ENCODE measurements at regions not wholly inside any gene's neighbourhood (a gene's known extent, or its start where the extent isn't known, plus 50 kb on each side); places are given as distances from the start of the nearest gene placed in this dataset.

DNA sequence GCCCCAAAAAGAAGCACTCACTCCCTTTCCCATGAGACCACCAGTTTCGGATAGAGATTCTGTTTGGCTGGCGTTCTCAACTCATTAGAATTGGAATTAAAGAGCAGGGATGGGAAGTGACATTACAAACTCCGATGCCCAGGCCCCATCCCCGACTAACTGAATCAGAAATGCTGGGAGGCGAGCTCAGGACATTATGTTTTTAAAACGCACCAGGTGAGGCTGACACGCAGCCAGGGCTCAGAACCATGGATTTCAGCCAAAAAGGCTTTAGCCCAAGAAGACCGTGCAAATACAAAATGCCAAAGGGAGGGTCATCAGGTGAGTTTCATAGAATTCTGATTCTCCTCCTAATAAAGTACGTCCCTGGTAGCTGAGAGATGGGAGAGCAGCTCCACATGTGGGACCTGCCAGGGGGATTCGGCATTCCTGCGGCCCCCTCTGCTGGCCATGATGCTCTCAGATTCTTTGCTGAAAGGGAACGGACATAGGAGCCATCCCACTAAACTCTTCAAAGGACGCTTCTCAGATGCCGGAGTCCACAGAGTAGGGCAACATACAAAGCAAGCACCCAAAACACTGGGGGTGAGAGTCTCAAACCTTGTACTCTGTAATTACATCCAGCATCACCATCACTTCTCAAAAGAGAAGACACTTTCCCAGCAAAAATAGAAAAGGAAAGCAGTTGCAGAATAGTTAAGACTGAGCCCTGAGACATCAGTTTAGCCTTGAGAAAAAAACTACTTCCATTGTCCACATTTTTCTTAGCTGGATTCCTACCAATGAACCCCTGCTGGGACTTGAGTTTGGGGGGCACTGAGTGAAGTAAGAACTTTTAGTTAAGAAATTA lies 205.2 kb downstream of the BMP7 start:
- DNase-seq: peak in 1 of 14 donors; percentile 16

GRCh38 chr20:57062241-57062640 lies 204.2 kb downstream of the BMP7 start:
- DNase-seq: no peak

DNA sequence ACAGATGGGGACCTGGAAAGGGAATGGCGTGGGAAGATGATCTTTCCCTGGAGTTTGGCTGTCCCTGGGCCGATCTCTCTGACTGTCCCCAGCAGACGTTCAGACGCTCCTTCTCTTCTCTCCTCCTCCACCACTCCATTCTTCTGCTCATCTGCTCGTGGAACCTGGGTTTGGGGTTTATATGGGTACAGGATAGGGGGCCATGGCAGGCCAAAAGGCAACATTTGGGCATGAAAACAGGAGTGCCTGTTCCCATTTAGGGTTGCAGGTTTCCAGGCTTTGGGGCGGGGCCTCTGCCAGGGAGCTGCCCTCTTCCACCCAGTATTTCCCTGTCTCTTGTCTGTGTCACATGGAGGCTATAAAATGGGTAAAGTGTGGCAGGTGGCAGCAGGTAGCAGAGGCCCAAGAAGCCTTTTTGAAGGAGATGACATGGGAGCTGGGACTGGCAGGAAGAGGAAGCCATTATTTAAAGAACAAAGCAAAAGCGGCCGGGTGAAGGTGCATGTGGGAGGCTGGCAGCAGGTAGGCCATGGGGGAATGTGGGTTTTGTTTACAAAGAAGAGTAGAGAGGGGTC lies 203.7 kb downstream of the BMP7 start:
- DNase-seq: no peak

DNA sequence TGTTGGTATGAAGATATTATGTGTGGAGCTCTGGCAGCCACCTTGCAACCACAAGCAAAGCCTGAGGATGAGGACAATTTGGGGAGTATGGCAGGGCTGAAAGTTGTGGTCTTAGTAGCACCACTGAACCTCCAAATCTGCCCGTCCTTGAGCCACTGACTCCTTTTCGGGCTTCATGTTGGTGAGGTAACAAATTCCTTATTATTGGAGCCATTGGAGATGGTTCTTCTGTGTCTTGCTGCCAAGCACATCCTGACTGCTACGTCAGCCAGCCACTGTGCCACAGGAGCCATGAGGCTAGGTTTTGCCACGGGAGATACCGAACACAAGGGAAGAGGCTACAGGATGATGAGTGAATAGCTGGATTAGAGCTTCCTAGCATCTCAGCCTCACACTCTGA lies 201.6 kb downstream of the BMP7 start:
- DNase-seq: no peak

DNA sequence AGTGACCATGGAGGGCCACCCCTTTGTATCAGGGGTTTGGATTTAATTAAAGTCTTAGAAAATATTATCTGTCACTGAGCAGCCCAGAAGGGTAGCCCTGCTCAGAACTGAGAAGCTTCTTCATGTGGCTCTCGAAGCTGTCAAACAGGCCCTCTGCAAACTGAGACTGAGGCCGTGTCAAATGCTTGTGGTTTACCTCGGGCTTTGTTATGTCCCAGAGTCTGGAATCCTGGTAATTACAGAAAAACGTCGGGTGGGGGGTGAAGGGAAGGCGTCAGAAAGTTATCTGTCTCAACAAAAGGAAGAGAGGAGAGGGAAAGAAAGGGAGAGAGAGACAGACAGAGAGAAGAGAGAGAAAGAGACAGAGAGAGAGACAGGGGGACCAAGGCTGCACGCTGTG lies 200.8 kb downstream of the BMP7 start:
- no peak for DNase-seq

DNA sequence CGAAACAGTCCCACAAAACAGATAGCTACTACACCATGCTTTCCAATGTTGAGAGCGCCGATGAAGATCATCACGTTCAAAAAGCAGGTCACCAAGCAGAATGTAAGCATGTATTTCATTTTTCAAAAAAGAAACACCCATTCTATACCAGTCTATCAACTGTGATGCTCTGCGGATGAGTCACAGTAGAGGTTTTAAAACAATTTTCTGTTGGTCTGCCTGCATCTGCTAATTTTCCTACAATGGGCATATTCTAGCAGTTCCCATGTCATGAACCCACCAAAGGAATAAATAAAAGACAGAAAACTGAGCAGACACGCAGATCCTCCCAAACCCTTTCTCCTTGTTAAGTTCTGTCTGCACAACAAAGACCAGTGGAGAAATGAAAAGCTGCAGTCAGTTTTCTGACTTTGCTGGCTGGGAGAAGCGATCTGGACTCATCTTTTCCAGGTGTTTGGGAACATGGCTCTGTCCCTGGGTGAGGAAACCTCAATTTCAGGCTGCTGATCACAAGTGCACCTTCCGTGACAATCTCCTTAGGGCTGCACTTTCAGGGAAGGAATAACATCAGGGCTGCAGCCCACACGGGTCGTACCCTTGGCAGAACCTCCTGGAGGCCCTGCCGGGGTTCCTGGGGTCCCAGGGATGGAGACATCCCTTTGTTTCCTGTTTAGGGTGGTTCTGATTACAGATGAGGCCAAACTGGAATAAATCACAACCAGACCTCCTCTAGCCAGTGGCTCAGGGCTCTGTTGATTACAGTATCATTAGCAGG lies 200.1 kb downstream of the BMP7 start:
- DNase-seq: no peak

DNA sequence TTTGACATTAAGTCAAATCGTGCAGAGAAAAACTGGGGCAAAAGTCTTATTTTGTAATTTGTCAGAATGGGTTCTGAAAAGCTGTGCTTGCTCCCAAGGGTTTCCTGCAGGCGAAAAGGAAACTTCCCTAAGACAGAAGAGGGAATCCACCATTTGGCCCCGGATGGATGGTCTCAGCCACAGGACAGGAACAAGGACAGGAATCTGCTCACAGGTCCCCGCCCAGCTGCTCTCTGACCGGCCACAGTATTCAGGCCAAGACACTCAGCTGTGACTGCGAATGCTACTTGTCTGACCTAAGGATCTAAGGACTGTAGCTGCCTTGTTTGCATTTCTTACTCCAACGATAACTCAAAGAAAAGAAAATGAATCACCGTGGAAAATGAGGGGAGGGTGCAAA lies 197.0 kb downstream of the BMP7 start:
- DNase-seq: no peak

- DNase-seq: no peak
Measured at GRCh38 chr20:57070296-57070695, 196.1 kb downstream of the BMP7 start.

DNA sequence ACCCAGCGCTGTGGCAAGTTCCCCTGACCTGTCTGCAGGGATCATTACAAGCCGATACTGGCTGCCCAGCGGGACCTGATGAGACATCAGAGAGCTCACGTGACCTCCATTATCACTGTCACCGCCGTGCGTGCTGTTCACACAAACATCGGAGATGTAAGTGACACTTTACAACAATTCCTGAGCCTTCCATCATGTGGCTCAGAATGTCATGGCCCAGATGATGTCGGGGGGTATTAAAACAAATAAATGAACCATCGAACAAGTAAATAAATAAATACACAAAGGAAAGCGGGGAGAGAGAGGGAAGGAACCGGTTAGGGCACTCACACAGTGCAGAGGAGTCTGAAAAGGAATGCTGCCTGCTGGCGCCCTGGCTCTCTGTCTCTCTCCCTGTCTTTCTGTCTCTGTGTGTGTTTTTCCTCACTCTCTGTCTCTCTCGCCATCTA lies 195.1 kb downstream of the BMP7 start:
- DNase-seq: no peak

DNA sequence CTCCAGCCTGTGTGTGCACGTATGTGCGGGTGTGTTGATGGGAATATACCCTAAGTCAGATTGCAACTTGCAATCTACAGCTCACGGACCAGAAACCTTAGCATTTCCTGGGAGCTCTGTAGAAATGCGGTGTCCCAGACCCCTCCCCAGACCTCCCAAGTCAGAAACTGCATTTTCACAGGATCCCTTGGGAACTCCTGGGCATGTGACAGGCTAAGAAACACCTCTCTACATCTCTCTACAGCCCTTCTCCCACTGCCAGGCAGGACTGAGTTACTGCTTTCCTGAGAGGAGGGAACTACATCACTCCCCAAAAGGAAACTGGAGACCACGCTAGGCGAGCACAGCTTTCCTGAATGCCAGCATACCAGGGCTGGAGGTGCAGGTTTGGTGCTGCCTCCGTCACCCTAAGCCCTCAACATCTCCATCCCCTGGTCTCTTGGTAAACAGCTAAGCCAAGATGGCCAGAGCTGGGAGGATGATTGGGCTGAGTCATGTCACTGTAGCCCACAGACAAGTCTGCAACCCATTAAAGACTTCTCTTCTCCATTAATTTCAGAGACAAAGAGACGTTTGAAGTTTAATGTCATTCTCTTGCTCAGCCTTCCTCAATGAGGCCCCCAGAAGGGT lies 194.4 kb downstream of the BMP7 start:
- no peak for DNase-seq

GRCh38 chr20:57073402-57073801 lies 193.0 kb downstream of the BMP7 start:
- DNase-seq: no peak

DNA sequence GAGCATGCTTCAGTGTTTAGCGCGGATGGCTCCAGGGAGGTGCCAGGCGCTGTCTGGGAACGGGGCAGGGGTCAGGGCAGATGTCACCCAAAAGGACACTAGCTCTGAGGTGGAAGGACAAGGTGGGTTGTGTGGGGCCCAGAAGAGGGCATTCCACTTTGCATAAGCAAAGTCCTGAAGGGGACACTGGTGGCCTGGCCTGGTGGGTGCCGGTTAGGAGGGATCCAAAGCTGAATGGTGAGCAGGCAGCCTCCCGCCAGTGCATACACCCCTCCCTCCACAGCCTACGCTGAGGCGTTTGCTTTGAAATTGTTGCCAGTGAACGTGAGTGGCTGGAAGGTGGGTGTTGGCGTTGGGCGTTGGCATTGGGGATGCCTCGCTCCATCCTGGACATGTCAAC lies 192.1 kb downstream of the BMP7 start:
- no peak for DNase-seq

DNA sequence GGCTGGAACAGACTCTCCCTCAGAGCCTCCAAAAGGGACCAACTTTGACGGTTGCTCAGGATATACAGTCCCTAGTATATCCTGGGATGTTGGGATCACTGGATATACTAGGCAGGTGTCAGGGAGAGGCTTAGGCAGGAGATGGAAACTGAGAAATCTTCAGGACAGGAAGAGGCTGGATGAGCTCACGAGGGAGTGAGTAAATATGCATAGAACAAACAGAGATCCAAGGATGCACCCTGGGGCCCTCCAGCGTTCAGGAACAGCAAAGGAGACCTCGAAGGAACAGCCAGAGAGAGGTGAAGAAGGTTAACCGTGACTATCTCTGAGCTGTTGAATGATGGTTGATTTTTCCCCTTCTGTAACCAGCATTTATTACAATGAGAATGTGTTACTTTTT lies 191.3 kb downstream of the BMP7 start:
- DNase-seq: no peak

DNA sequence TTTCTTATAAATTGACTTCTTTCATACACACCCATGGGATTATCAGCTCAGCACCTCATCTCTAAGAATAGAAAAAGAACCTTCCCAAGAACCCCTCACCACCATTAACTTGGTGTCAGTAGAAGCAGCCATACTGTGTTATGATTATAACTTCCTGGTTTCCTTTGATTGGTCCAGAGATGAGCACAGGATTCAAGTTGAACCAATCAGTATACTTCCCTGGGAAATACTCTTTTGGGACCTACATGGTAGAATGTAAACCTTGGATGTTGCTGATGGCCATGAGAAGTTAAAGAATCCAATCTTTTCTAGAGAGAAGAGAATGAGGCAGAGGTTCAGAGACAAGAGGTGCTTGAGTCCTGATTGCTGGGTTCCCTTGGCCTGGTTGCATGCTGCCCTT lies 190.8 kb downstream of the BMP7 start:
- DNase-seq: no peak

- no peak for DNase-seq
Measured at GRCh38 chr20:57076152-57076652, 190.2 kb downstream of the BMP7 start.

GRCh38 chr20:57076951-57077350 lies 189.5 kb downstream of the BMP7 start:
- DNase-seq: no peak

GRCh38 chr20:57078116-57078515 lies 188.3 kb downstream of the BMP7 start:
- no peak for DNase-seq

DNA sequence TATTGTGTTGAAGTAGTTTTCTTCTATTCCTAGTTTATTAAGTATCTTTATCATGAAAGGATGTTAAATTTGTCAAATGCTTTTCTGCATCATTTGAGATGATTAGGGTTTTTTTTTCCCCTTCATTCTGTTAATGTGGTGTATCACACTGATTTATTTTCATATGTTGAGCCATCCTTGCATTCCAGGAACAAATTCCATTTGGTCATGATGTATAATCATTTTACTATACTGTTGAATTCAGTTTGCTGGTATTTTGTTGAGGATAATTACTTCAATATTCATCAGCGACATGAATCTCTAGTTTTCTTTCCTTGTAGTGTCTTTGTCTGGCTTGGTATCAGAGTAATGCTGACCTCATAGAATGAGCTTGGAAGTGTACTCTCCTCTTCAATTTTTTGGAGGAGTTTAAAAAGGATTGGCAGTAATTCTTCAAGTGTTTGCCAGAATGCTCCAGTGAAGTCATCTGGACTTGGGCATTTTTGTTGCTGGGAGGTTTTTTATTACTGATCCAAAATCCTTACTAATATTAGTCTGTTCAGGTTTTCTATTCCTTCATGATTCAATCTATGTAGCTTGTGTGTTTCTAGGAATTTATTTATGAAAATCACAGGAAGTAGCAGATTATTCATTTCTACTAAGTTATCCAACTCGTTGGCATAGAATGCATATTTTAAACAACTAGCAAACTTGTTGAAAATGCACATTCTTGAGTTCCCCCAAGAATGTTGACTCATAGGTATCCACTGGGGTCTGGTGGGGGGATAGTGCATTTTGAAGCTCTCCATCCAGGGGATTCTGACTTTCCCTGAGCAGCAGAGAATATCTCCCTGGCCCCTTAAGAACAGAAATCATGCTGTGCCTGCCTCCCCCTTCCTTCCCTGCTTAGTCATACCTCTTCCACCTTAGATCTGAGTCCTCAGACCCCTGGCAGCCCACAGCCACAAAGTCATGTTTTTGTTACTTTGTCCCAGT lies 187.1 kb downstream of the BMP7 start:
- no peak for DNase-seq

DNA sequence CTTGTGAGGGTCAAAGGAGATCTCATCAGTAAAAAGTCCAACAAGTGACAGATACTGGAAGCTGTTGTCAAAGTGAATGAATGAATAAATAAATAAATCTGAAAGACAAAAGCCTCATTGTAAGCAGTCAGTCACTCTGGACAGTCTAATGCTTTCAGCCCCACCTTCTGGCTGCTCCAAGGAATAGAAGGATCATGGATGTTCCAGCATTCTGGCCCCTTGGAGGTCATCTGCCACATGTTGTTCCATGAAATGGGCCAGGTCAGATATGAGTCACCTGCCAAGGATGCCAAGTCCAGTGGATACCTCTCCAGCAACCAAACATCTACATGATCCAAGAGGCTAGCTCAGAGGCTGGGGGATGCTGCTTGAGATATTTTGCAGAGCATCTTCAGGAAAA lies 185.6 kb downstream of the BMP7 start:
- peak in 3 of 14 donors; percentile 5 to 12 (median 9) for DNase-seq

DNA sequence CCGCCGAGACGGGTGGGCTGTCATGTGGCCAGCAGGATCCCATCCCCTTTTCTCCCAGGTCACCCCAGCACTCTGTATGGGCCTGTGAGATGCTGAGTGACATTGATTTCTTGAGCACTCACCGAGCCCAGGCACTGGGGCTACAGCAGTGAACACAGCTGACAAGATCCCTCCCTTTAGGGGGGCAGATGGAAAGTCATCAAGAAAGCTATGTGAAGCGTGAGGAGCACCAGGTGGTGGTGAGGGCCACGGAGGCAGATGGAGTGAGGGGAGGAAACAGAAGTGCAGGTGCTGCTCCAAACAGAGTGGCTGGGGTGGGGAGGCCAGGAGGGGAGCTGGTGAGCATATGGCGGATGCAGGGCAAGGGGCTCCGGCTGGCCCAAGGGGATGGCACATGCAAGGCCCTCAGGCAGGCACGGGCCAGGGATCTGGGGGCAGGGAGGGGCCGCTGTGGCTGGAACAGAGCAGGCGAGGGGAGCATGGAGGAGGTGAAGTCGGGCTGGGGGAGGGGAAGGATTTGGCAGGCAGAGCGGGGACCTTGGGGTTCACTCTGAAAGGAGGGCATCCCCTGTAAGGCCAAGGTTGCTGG lies 184.0 kb downstream of the BMP7 start:
- DNase-seq: no peak

DNA sequence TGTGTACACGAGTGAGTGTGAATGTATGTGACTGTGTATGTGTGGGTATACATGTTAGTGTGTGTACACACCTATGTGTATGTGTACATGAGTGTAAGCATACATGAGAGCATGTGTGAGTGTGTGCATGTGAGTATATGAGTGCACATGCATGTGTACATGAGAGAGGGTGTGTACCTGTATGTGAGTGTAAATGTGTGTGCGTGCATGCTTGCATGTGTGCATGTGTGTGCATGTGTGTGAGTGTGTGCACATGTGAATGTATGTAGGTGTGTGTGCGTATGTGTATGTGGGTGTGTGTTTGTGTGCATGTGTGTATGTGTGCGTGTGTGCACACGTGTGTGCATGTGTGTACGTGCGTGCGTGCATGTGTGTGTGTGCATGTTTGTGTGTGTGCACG lies 183.4 kb downstream of the BMP7 start:
- no peak for DNase-seq
